GM13976 (cell line): ENCODE measurements at regions not wholly inside any gene's neighbourhood (a gene's known extent, or its start where the extent isn't known, plus 50 kb on each side); places are given as distances from the start of the nearest gene placed in this dataset.

Experiments
- DNase-seq: peaks from one replicate; pipeline ENCODE4 v3.0.0; 2012; ENCODE audit warnings: low spot score
- CTCF ChIP-seq: IDR thresholded peaks from 2 replicates; pipeline ENCODE4 v1.5.1; 2012; ENCODE audit warnings: borderline replicate concordance, mild to moderate bottlenecking; ENCODE audit not compliant: insufficient read depth; ENCODE audit errors: extremely low read depth, missing control alignments, control extremely low read depth
- in situ Hi-C: fragments of 300-500 bp; cut with MboI; formaldehyde crosslinking; loops from one replicate; pipeline ENCODE4 v1.12.0; 2022; ENCODE audit warnings: low sequenced_read_pairs, mixed read lengths, inconsistent platforms; ENCODE audit not compliant: unreplicated experiment

DNA sequence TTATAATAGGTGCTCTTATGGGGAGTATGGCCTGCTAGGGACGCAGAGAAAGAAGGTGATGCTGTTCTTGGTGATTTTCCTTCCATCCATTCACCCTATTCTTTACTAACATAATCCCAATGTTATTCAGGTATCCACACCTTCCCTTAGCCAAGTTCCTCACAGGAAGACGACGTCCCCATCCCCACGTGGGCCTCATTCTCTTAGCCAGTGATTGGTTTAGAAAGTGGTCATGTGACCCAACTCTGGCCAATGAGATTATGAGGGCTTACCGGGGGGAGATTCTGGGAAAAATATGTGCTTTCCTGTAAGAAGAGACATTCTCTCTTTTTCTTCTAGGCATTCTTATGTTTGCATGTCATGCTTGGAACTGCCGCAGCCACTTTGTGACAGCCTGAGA lies 474.7 kb downstream of the HAPSTR1 start:
- TF ChIP-seq CTCF: no peak
- in situ Hi-C loops: no loop called here
- DNase-seq: no peak

DNA sequence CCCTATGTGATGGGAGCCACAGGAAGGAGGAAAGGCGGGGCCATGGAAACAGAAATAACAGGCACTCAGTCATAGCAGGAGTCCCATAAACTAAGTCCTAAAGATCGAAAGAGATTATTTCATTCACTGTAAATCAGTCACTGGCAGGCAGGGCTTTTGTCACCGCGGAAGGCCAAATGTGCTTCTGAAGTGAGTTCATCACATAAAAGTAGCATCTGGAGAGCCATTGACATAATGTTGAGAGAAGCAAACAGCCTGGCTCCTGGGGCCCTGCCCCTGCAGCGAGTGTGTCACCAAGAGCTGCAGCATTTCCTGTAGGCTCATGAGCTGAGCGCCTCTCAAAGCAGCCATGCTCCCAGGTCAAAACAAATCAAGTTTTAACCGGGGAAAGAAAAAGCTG lies 476.2 kb downstream of the HAPSTR1 start:
- TF ChIP-seq CTCF: no peak
- in situ Hi-C loops: no loop called here
- DNase-seq: no peak

DNA sequence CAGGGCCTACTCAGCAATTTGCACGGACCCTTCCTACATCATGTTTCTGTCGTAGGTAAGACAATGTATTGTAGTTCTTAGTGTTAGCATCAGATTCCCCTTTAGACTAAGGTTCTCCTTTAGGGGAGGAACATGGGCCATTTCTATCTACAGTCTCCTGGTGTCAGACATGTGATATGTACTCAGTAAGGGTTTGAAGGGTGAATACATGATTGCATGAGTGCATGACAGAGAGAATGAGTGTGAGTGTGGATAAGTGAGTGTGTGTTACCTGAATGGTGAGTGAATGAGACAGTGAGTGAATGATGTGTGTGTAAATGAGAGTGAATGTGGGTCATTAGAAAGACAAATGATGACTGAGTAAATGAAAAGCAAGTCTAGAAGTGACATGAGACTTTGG lies 476.8 kb downstream of the HAPSTR1 start:
- TF ChIP-seq CTCF: no peak
- no peak for DNase-seq
- in situ Hi-C loops: no loop called here

GRCh38 chr16:9570521-9570920 lies 479.1 kb downstream of the HAPSTR1 start:
- TF ChIP-seq CTCF: no peak
- DNase-seq: no peak
- in situ Hi-C loops: no loop called here

DNA sequence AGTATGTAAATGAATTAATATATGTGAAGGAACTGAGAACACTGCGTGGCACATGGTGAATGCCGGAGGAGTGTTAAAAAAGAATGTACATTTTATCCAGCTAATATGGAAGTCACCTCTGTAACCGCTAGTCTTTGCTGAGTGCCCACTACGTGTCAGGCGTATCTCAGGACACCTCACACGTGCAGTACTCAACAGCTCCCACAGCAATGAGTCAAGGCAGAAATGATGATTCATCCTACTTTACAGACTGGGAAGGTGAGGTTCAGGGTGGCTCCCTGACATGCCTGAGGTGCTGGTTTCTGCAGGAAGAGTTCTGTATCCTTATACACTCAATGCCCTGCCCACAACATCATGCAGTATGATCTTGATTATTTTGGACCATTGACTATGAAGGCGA lies 487.0 kb downstream of the HAPSTR1 start:
- in situ Hi-C loops: no loop called here
- DNase-seq: no peak
- TF ChIP-seq CTCF: no peak

DNA sequence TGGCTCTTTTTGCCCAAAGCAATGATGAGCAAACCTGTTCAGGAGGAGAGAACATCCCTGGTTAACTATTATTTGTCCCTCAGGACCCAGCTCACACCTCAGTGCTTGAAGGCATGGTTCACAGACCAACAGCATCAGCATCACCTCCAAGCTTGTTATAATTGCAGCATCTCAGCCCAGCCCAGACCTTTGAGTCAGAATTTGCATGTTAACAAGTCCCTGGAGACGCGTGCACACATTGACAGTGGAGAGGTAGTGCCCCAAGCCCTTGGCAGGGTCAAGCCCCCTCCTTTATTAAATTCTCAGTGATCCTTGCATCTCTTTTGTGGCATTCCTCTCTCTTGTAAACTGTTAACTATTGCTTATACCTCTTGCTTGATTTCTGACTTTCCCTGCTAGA lies 488.6 kb downstream of the HAPSTR1 start:
- in situ Hi-C loops: no loop called here
- TF ChIP-seq CTCF: no peak
- no peak for DNase-seq

GRCh38 chr16:9593440-9593839 lies 502.0 kb downstream of the HAPSTR1 start:
- in situ Hi-C loops: no loop called here
- no peak for TF ChIP-seq CTCF
- DNase-seq: no peak
